ENCODE measurements at regions not wholly inside any gene's neighbourhood (a gene's known extent, or its start where the extent isn't known, plus 50 kb on each side); places are given as distances from the start of the nearest gene placed in this dataset.
A peak's percentile ranks its signal among the peaks of the same experiment; 100 is the strongest.

DNA sequence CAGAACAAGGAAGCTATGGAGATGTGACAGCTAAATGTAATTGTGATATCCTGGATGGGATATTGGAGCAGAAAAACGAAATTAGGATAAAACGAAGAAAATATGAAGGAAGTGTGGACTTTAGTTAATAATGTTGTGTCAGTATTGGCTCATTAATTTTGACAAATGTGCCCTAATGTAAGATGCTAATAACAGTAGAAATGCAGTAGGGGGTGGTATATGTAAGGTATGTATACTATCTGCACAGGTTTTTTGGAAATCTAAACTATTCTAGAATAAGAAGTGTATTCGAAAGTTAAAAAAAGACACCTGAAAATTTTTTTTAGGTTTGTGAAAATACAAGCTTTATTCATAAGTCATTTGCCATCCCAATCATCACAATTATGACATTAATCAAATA, 421.4 kb upstream of the B3GALT2 start:
- H4K20me1 ChIP-seq (ENCODE audit: low read depth), result no peaks in the 10 kb centered on the region
- DNase-seq (ENCODE audit: low spot score), result no peak
- no peaks in the 10 kb centered on the region for H3K9me3 ChIP-seq (ENCODE audit: low read depth)
- peaks cover 3% of the 10 kb centered on the region for H3K4me1 ChIP-seq
- Mint-ChIP-seq H3K27me3 (ENCODE audit: insufficient read depth, low read depth) (no peaks in the 10 kb centered on the region), H3K4me3 (no peak overlapping the region), H3K27ac (no peak overlapping the region), H3K9me3 (no peaks in the 10 kb centered on the region), H3K36me3 (peaks cover 3% of the 10 kb centered on the region), H3K4me1 (peaks cover 8% of the 10 kb centered on the region)
- no peak overlapping the region for H3K4me3 ChIP-seq
- H2AFZ ChIP-seq (replicated peaks), result no peak overlapping the region
- no peak overlapping the region for H3K9ac ChIP-seq
- TF ChIP-seq EZH2 (IDR thresholded peaks at IDR 0.05) (no peak), EZH2phosphoT487 (IDR thresholded peaks at IDR 0.05) (no peak)
- TF ChIP-seq, protein P1, sequence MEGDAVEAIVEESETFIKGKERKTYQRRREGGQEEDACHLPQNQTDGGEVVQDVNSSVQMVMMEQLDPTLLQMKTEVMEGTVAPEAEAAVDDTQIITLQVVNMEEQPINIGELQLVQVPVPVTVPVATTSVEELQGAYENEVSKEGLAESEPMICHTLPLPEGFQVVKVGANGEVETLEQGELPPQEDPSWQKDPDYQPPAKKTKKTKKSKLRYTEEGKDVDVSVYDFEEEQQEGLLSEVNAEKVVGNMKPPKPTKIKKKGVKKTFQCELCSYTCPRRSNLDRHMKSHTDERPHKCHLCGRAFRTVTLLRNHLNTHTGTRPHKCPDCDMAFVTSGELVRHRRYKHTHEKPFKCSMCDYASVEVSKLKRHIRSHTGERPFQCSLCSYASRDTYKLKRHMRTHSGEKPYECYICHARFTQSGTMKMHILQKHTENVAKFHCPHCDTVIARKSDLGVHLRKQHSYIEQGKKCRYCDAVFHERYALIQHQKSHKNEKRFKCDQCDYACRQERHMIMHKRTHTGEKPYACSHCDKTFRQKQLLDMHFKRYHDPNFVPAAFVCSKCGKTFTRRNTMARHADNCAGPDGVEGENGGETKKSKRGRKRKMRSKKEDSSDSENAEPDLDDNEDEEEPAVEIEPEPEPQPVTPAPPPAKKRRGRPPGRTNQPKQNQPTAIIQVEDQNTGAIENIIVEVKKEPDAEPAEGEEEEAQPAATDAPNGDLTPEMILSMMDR (IDR thresholded peaks at IDR 0.05), result no peak
- H3K79me2 ChIP-seq (ENCODE audit: low read depth), result no peaks in the 10 kb centered on the region
- H3K27me3 ChIP-seq, result no peaks in the 10 kb centered on the region
- H3K36me3 ChIP-seq, result no peaks in the 10 kb centered on the region
- no peak overlapping the region for H3K4me2 ChIP-seq
- H3K27ac ChIP-seq, result no peak overlapping the region
- H3F3A ChIP-seq (ENCODE audit: low read depth), result no peaks in the 10 kb centered on the region

DNA sequence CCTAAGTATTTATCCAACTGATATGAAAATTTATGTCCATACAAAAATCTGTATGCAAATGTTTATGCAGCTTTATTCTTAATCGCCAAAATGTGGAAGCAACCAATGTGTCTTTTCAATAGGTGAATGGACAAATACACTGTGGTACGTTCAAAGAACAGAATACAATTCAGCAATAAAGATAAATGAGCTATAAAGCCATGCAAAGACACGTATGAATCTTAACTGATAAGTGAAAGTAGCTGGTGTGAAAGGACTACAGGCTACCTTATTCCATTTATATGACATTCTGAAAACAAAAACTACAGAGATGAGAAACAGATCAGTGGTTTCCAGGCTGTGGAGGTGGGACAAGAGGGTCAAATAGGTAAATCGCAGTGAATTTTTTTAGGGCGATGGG, 419.6 kb upstream of the B3GALT2 start:
- Histone ChIP-seq H3K4me1 (peaks cover 8% of the 10 kb centered on the region), H3F3A (ENCODE audit: low read depth) (no peaks in the 10 kb centered on the region), H3K36me3 (no peaks in the 10 kb centered on the region), H3K27me3 (no peaks in the 10 kb centered on the region), H4K20me1 (ENCODE audit: low read depth) (no peaks in the 10 kb centered on the region), H3K9me3 (ENCODE audit: low read depth) (no peaks in the 10 kb centered on the region), H3K79me2 (ENCODE audit: low read depth) (no peaks in the 10 kb centered on the region), H3K9ac (no peak overlapping the region), H3K4me2 (no peak overlapping the region), H3K4me3 (no peak overlapping the region), H3K27ac (no peak overlapping the region), H2AFZ (replicated peaks) (no peak overlapping the region)
- DNase-seq (ENCODE audit: low spot score), result no peak
- Mint-ChIP-seq H3K4me1 (peaks cover 16% of the 10 kb centered on the region), H3K27me3 (ENCODE audit: insufficient read depth, low read depth) (no peaks in the 10 kb centered on the region), H3K9me3 (no peaks in the 10 kb centered on the region), H3K4me3 (no peak overlapping the region), H3K27ac (no peak overlapping the region), H3K36me3 (peaks cover 3% of the 10 kb centered on the region)
- TF ChIP-seq, protein P1 (IDR thresholded peaks at IDR 0.05), result no peak
- TF ChIP-seq EZH2 (IDR thresholded peaks at IDR 0.05) (no peak), EZH2phosphoT487 (IDR thresholded peaks at IDR 0.05) (no peak)

DNA sequence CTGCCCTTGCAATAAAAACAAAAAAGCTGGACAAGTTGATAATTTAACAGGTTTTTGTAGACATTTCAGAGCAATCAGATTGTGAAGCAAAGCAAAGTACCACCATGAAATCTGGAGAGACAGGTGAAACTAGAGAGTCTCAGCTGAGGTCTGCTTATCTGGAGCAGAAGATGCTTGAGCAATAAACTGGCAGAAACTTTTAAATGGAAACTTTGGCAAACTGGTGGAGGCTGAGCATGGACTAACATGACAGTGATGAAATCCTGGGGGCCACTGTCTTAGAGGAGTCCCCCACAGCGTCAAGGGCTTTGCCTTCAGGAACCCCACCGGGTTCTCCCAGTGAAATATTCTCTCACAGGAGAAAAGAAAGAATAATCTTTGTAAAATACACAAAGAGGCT, 416.3 kb upstream of the B3GALT2 start:
- H3K27ac Mint-ChIP-seq, result no peak overlapping the region
- no peak overlapping the region for H3K9ac ChIP-seq
- H3K9me3 ChIP-seq (ENCODE audit: low read depth), result no peaks in the 10 kb centered on the region
- H3K36me3 Mint-ChIP-seq, result no peaks in the 10 kb centered on the region
- no peaks in the 10 kb centered on the region for H3K27me3 ChIP-seq
- no peak for DNase-seq (ENCODE audit: low spot score)
- peaks cover 8% of the 10 kb centered on the region for H3K4me1 ChIP-seq
- H4K20me1 ChIP-seq (ENCODE audit: low read depth), result no peaks in the 10 kb centered on the region
- no peak overlapping the region for H3K4me3 Mint-ChIP-seq
- no peaks in the 10 kb centered on the region for H3K79me2 ChIP-seq (ENCODE audit: low read depth)
- H3K27ac ChIP-seq, result no peak overlapping the region
- no peak overlapping the region for H3K4me3 ChIP-seq
- H3F3A ChIP-seq (ENCODE audit: low read depth), result no peaks in the 10 kb centered on the region
- H3K27me3 Mint-ChIP-seq (ENCODE audit: insufficient read depth, low read depth), result no peaks in the 10 kb centered on the region
- H3K36me3 ChIP-seq, result no peaks in the 10 kb centered on the region
- H2AFZ ChIP-seq (replicated peaks), result peak overlapping the region; percentile 62
- TF ChIP-seq, protein P1 (IDR thresholded peaks at IDR 0.05), result no peak
- no peak for TF ChIP-seq EZH2phosphoT487 (IDR thresholded peaks at IDR 0.05)
- TF ChIP-seq EZH2 (IDR thresholded peaks at IDR 0.05), result no peak
- H3K4me2 ChIP-seq, result no peak overlapping the region
- H3K9me3 Mint-ChIP-seq, result no peaks in the 10 kb centered on the region
- peaks cover 16% of the 10 kb centered on the region for H3K4me1 Mint-ChIP-seq

Data from neural progenitor cell (in vitro differentiated cells).